ENCODE measurements at regions not wholly inside any gene's neighbourhood (a gene's known extent, or its start where the extent isn't known, plus 50 kb on each side); places are given as distances from the start of the nearest gene placed in this dataset.

GRCh38 chr15:62787401-62787800, 255.1 kb upstream of the TPM1 start:
- DNase-seq (ENCODE audit: low read depth), result no peak
- no peaks in the 10 kb centered on the region for H3K36me3 ChIP-seq (ENCODE audit: control insufficient read depth, insufficient read depth, low read length)
- H3K27me3 ChIP-seq (ENCODE audit: control insufficient read depth, insufficient read depth, low read length), result no peaks in the 10 kb centered on the region
- no peak overlapping the region for H3K4me3 ChIP-seq (ENCODE audit: low read depth, low read length)
- no peak for TF ChIP-seq CTCF (IDR thresholded peaks at IDR 0.05; ENCODE audit: insufficient read depth, low read length, poor library complexity, severe bottlenecking)

GRCh38 chr15:62788224-62788623, 254.3 kb upstream of the TPM1 start:
- TF ChIP-seq CTCF (IDR thresholded peaks at IDR 0.05; ENCODE audit: insufficient read depth, low read length, poor library complexity, severe bottlenecking), result no peak
- no peaks in the 10 kb centered on the region for H3K36me3 ChIP-seq (ENCODE audit: control insufficient read depth, insufficient read depth, low read length)
- H3K27me3 ChIP-seq (ENCODE audit: control insufficient read depth, insufficient read depth, low read length), result no peaks in the 10 kb centered on the region
- H3K4me3 ChIP-seq (ENCODE audit: low read depth, low read length), result no peak overlapping the region
- DNase-seq (ENCODE audit: low read depth), result no peak

- TF ChIP-seq CTCF (IDR thresholded peaks at IDR 0.05; ENCODE audit: insufficient read depth, low read length, poor library complexity, severe bottlenecking), result no peak
- H3K27me3 ChIP-seq (ENCODE audit: control insufficient read depth, insufficient read depth, low read length), result no peaks in the 10 kb centered on the region
- H3K4me3 ChIP-seq (ENCODE audit: low read depth, low read length), result no peak overlapping the region
- DNase-seq (ENCODE audit: low read depth), result no peak
- H3K36me3 ChIP-seq (ENCODE audit: control insufficient read depth, insufficient read depth, low read length), result no peaks in the 10 kb centered on the region
These were observed 252.0 kb upstream of the TPM1 start for GRCh38 chr15:62790546-62790945.

- H3K27me3 ChIP-seq (ENCODE audit: control insufficient read depth, insufficient read depth, low read length), result no peaks in the 10 kb centered on the region
- H3K36me3 ChIP-seq (ENCODE audit: control insufficient read depth, insufficient read depth, low read length), result no peaks in the 10 kb centered on the region
- H3K4me3 ChIP-seq (ENCODE audit: low read depth, low read length), result no peak overlapping the region
- TF ChIP-seq CTCF (IDR thresholded peaks at IDR 0.05; ENCODE audit: insufficient read depth, low read length, poor library complexity, severe bottlenecking), result no peak
- no peak for DNase-seq (ENCODE audit: low read depth)
These were observed 250.9 kb upstream of the TPM1 start for GRCh38 chr15:62791694-62792093.

- H3K27me3 ChIP-seq (ENCODE audit: control insufficient read depth, insufficient read depth, low read length), result no peaks in the 10 kb centered on the region
- no peak overlapping the region for H3K4me3 ChIP-seq (ENCODE audit: low read depth, low read length)
- TF ChIP-seq CTCF (IDR thresholded peaks at IDR 0.05; ENCODE audit: insufficient read depth, low read length, poor library complexity, severe bottlenecking), result no peak
- no peak for DNase-seq (ENCODE audit: low read depth)
- no peaks in the 10 kb centered on the region for H3K36me3 ChIP-seq (ENCODE audit: control insufficient read depth, insufficient read depth, low read length)
These were observed 249.4 kb upstream of the TPM1 start for GRCh38 chr15:62792986-62793751.

DNA sequence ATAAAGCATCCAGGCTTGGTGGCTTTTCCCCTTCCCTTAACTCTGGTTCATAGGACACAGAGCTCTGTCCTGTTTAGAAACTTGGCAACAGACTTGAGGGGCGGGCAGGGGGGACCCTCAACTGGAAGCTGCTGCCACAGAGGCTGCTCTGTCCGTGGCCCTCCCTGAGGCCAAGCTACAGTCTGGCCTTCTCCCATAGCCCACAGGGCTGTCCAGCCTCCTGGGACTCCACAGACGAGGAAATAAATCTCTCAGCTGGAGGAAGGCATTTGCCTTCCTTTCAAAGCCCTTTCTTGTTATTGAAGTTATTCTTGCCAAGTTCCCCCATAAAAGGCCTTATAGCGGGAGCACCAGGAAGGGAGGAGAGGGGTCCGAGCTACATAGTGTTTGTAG, 248.8 kb upstream of the TPM1 start:
- H3K4me3 ChIP-seq (ENCODE audit: low read depth, low read length), result no peak overlapping the region
- H3K27me3 ChIP-seq (ENCODE audit: control insufficient read depth, insufficient read depth, low read length), result no peaks in the 10 kb centered on the region
- H3K36me3 ChIP-seq (ENCODE audit: control insufficient read depth, insufficient read depth, low read length), result no peaks in the 10 kb centered on the region
- TF ChIP-seq CTCF (IDR thresholded peaks at IDR 0.05; ENCODE audit: insufficient read depth, low read length, poor library complexity, severe bottlenecking), result no peak
- DNase-seq (ENCODE audit: low read depth), result no peak

Data from kidney epithelial cell (primary cell).